GM12865 (cell line): ENCODE measurements at regions not wholly inside any gene's neighbourhood (a gene's known extent, or its start where the extent isn't known, plus 50 kb on each side); places are given as distances from the start of the nearest gene placed in this dataset.
"Not testable (repeated sequence)": the region's sequence is repeated elsewhere in the genome, so short reads cannot be mapped to it uniquely, and the experiment has no call there.

ENCODE experiments used
- DNase-seq: peaks from one replicate; pipeline ENCODE4 v3.0.0; 2010; ENCODE audit warnings: low read depth
- H3K4me3 ChIP-seq: 2 replicates; pipeline ENCODE4 v1.5.1; 2011; ENCODE audit warnings: mild to moderate bottlenecking, low read depth, low read length, control low read depth
- CTCF ChIP-seq: IDR thresholded peaks from 2 replicates; pipeline ENCODE4 v1.5.1; 2011; ENCODE audit warnings: low read length, control low read depth, low read depth, inconsistent platforms; ENCODE audit not compliant: insufficient read depth; ENCODE audit errors: missing control alignments

DNA sequence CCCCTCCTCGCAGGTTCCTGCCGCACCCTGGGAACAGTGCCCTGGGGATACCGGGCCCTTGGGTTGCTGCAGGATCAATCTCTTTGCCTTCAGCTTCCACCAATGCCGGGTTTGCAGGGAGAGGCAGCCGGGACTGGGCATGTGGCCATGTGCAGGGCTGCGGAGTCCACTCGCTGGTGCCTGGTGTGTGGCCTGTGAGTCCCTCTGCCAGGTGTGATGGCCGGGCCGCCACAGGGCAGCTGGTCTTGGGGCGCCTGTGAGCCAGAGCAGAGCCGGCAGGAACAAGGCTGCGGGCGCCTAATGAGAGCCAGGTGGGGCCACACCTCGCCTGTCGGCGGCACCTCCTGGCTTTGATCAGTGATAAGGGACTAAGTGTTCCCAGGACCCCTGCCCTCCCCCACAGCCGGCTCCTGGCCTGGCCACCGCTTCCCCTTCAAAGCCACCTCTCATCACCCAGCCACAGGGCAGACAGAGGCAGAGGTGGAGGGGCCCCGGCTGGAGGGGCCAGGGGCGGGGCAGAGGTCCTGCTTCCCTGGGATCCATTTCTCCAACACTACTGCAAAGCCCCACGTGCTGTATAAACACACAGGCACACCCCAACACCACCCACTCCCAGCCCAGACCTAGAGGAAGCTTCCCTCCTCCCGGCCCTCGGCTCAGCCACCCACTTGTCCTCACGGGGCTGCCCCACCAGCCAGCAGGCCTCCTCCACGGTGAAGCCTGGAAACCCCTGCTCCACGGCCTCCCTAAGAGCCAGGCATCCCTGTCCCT, 132.7 kb downstream of the CPZ start:
- no peak for TF ChIP-seq CTCF
- DNase-seq: no peak

GRCh38 chr4:8724436-8725070, 132.0 kb downstream of the CPZ start:
- DNase-seq: no peak
- H3K4me3 ChIP-seq: no peak overlapping the region
- TF ChIP-seq CTCF: no peak

More for the DNA sequence above, 132.7 kb downstream of the CPZ start:
- no peak overlapping the region for H3K4me3 ChIP-seq

GRCh38 chr4:8723222-8723980, 130.8 kb downstream of the CPZ start:
- no peak overlapping the region for H3K4me3 ChIP-seq

GRCh38 chr4:8722556-8722955, 130.0 kb downstream of the CPZ start:
- DNase-seq: no peak
- H3K4me3 ChIP-seq: no peak overlapping the region
- TF ChIP-seq CTCF: no peak

More at GRCh38 chr4:8723222-8723980, 130.8 kb downstream of the CPZ start:
- no peak for TF ChIP-seq CTCF
- no peak for DNase-seq

GRCh38 chr4:8721621-8722020, 129.1 kb downstream of the CPZ start:
- no peak for TF ChIP-seq CTCF
- H3K4me3 ChIP-seq: no peak overlapping the region
- no peak for DNase-seq

GRCh38 chr4:8719421-8719820, 126.9 kb downstream of the CPZ start:
- no peak overlapping the region for H3K4me3 ChIP-seq
- TF ChIP-seq CTCF: no peak
- DNase-seq: no peak

DNA sequence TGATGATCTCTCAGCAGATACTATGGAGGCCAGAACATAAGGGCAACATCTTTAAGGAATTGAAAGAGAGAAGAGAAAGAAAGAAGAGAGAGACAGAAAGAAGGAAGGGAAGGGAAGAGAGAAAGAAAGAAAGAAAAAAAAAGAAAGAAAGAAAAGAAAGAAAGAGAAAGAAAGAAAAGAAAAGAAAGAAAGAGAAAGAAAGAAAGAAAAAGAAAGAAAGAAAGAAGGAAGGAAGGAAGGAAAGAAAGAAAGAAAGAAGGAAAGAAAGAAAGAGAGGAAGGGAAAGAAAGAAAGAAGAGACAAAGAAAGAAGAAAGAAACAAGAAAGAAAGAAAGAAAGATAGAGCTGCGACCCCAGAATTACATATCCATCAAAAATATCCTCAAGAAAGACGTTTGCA, 124.9 kb downstream of the CPZ start:
- not testable (repeated sequence) for H3K4me3 ChIP-seq, DNase-seq
